ENCODE measurements at regions not wholly inside any gene's neighbourhood (a gene's known extent, or its start where the extent isn't known, plus 50 kb on each side); places are given as distances from the start of the nearest gene placed in this dataset.

DNA sequence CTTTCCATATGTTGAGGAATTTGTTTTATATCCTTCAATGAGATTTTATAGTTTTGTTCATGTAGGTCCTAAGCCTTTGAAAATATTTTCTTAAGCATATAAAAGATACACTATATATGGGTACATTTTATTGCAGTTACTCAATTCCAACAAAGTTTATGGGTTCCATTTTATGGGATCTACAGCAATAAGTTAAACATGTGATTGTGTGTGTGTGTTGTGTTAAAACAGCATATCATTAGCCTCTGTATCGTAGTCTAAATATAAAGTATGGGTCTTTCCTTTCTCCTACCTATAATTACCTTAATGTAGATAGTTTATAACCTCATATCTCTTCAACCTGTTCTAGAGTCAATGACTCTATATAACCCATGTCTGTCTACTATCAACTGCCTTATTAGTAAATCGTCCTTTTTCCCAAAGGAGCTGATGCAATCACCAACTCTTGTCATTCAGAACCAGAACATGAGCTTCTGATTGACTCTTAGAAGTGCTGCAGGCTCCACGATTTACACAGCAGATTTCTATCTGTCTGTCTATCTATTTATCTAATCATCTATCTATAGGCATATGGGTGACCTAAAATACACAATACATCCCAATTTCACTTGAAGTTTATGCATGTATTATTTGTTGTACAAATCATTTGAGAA is 512.6 kb upstream of the CBLB start:
- no peak for TF ChIP-seq POLR2A (IDR thresholded peaks at IDR 0.05)
- TF ChIP-seq, protein P1, sequence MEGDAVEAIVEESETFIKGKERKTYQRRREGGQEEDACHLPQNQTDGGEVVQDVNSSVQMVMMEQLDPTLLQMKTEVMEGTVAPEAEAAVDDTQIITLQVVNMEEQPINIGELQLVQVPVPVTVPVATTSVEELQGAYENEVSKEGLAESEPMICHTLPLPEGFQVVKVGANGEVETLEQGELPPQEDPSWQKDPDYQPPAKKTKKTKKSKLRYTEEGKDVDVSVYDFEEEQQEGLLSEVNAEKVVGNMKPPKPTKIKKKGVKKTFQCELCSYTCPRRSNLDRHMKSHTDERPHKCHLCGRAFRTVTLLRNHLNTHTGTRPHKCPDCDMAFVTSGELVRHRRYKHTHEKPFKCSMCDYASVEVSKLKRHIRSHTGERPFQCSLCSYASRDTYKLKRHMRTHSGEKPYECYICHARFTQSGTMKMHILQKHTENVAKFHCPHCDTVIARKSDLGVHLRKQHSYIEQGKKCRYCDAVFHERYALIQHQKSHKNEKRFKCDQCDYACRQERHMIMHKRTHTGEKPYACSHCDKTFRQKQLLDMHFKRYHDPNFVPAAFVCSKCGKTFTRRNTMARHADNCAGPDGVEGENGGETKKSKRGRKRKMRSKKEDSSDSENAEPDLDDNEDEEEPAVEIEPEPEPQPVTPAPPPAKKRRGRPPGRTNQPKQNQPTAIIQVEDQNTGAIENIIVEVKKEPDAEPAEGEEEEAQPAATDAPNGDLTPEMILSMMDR (IDR thresholded peaks at IDR 0.05): no peak

Measured in Peyer's patch (tissue), 4 donors.